ENCODE measurements at regions not wholly inside any gene's neighbourhood (a gene's known extent, or its start where the extent isn't known, plus 50 kb on each side); places are given as distances from the start of the nearest gene placed in this dataset.

GRCh38 chr1:166698771-166699170 is 140.5 kb upstream of the POGK start:
- Histone ChIP-seq H3K27ac (no peak overlapping the region), H3K27me3 (peaks cover 0 to 4% (median 0%) of the 10 kb centered on the region in 9 donors), H3K36me3 (no peaks in the 10 kb centered on the region), H3K9me3 (no peaks in the 10 kb centered on the region), H3K4me3 (no peak overlapping the region), H3K4me1 (no peaks in the 10 kb centered on the region)
- intact Hi-C loops (cut with DNase I), result no loop called here
- ATAC-seq, result no peak
- no peak for DNase-seq
- 72 to 78% (median 75%) methylated on average over 4 of the region's 4 CpGs for WGBS, 4 donors
- TF ChIP-seq CTCF (IDR thresholded peaks at IDR 0.05) (no peak), POLR2A (IDR thresholded peaks at IDR 0.05) (no peak)

- no peak for ATAC-seq
- TF ChIP-seq CTCF (IDR thresholded peaks at IDR 0.05) (no peak), POLR2A (IDR thresholded peaks at IDR 0.05) (no peak)
- Histone ChIP-seq H3K36me3 (no peaks in the 10 kb centered on the region), H3K9me3 (no peaks in the 10 kb centered on the region), H3K4me1 (no peaks in the 10 kb centered on the region), H3K4me3 (no peak overlapping the region), H3K27me3 (peaks cover 0 to 4% (median 0%) of the 10 kb centered on the region in 9 donors), H3K27ac (no peak overlapping the region)
- intact Hi-C loops (cut with DNase I), result no loop called here
- DNase-seq, result no peak
- WGBS, 4 donors, result 34 to 66% (median 53%) methylated on average over 5 of the region's 5 CpGs
These were observed 139.7 kb upstream of the POGK start for GRCh38 chr1:166699613-166700012.

GRCh38 chr1:166700696-166701095 is 138.6 kb upstream of the POGK start:
- H3K27ac ChIP-seq, result no peak overlapping the region
- intact Hi-C loops (cut with DNase I), result no loop called here
- WGBS, 4 donors, result 30 to 58% (median 41%) methylated on average over 4 of the region's 4 CpGs
- no peaks in the 10 kb centered on the region for H3K36me3 ChIP-seq
- ATAC-seq (no peak), DNase-seq (no peak)
- no peaks in the 10 kb centered on the region for H3K4me1 ChIP-seq
- peaks cover 0 to 3% (median 0%) of the 10 kb centered on the region in 9 donors for H3K27me3 ChIP-seq
- TF ChIP-seq CTCF (IDR thresholded peaks at IDR 0.05) (no peak), POLR2A (IDR thresholded peaks at IDR 0.05) (no peak)
- no peaks in the 10 kb centered on the region for H3K9me3 ChIP-seq
- H3K4me3 ChIP-seq, result no peak overlapping the region

- no peak overlapping the region for H3K4me3 ChIP-seq
- 51 to 59% (median 54%) methylated on average over 1 of the region's 1 CpG for WGBS, 4 donors
- H3K36me3 ChIP-seq, result no peaks in the 10 kb centered on the region
- DNase-seq, result no peak
- intact Hi-C loops (cut with DNase I), result no loop called here
- peaks cover 0 to 2% (median 0%) of the 10 kb centered on the region in 12 donors for H3K9me3 ChIP-seq
- no peak for ATAC-seq
- H3K27ac ChIP-seq, result no peak overlapping the region
- TF ChIP-seq POLR2A (IDR thresholded peaks at IDR 0.05) (no peak), CTCF (IDR thresholded peaks at IDR 0.05) (no peak)
- H3K4me1 ChIP-seq, result no peaks in the 10 kb centered on the region
- peaks cover 0 to 3% (median 0%) of the 10 kb centered on the region in 9 donors for H3K27me3 ChIP-seq
These were observed 137.6 kb upstream of the POGK start for GRCh38 chr1:166701603-166702100.
